Activated naive CD4-positive, alpha-beta T cell treated with Interleukin-2 at 50 U/mL for 16 hours (primary cell): ENCODE measurements at regions not wholly inside any gene's neighbourhood (a gene's known extent, or its start where the extent isn't known, plus 50 kb on each side); places are given as distances from the start of the nearest gene placed in this dataset.

ENCODE experiments used
- DNase-seq: peaks from one replicate; pipeline ENCODE4 v3.0.0-alpha.2; 2020

GRCh38 chr14:58697930-58698642, 60.3 kb downstream of the DACT1 start:
- no peak for DNase-seq

GRCh38 chr14:58699681-58700205, 62.0 kb downstream of the DACT1 start:
- DNase-seq: no peak

- no peak for DNase-seq
Measured at GRCh38 chr14:58701156-58701555, 63.4 kb downstream of the DACT1 start.

DNA sequence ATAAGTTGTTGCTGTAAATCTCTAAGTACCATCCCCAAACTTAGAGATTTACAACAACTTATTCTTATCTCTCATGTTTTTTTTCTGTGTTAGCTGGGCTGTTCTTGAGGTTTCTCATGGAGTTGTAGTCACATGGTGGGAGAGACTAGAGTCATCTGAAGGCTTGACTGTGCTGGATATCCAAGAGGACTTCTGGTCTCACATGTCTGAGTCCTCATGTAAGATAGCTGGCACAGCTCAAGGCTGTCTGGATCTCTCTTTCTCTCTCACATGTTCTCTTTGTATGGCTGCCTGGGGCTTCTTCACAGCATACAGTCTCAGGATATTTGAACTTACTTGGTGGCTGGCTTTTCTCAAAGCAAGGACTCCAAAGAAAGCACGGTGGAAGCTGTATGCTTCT, 63.8 kb downstream of the DACT1 start:
- DNase-seq: no peak

GRCh38 chr14:58702441-58703160, 64.8 kb downstream of the DACT1 start:
- no peak for DNase-seq

DNA sequence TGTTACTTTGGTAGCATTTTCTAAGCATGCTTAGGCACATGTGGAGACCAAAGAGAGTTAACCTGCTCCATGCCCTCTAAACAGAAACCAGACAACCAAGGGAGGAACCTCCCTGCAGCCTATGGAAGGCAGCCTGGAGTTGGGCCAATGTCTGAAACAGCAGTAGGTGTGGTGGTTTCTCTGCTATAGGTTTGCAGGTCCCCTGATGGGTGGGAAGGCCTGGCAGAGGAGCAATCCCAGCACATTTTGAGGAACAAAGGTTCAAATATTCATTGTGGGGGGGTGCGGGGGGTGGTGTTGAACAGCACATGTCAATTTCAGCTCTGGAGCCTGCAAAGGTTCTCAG, 65.4 kb downstream of the DACT1 start:
- DNase-seq: no peak

- DNase-seq: no peak
Measured at GRCh38 chr14:58705066-58705465, 67.3 kb downstream of the DACT1 start.

DNA sequence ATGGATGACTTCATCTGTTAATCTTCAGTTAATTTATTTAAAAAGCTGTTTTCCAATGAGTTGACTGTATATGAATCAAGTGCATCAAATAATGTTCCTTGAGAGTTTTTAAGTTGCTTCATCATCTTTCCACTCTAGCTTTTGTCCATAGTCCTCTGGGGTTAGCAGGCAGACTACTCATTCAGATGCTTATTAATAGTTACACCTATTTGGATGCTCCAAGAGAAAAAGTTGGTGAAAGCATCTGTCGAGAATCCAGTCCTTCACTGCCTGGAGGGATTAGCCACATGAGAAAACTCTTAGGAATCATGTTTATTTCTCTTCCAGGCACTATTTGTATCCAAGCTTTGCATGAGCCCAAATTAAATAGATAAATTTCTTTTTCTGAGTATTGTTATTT, 70.2 kb downstream of the DACT1 start:
- DNase-seq: no peak

DNA sequence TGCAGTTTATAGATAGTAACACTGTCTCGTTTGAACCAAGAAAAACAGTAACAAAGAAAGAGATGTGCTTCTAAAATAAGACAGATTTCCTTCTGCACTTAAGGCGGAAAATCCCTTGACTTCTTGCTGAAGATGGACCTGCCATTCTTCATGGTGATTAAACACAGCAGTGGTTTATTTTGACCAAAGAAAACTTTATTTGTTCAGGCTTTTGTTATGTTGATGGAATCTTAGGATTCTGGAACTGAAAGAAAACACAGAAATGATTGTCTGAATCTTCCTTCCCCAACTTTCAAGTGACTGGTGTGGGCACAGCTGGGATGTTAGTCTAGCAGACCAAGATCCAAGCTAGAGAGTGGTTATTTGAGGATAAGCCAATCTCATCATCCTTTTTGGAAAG, 72.2 kb downstream of the DACT1 start:
- DNase-seq: no peak

GRCh38 chr14:58711382-58711781, 73.6 kb downstream of the DACT1 start:
- DNase-seq: no peak

DNA sequence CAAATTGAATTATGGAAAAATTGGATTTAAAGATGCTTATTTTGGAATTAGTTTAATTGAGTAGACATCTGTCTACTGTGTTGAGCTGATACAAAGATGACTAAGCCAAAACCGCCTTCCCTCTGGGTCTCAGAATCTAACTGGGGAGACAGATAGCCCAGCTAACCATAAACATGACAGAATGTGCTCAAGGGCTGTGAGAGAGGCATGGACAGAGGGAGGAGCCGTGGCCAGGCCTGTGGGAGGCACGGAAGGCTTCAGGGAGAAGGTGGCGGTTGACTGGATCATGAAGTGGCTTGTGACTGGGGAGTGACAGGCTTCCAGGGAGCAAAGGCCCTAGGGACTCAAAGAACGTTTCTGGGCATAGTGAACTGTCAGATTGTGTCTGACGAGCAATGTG, 74.6 kb downstream of the DACT1 start:
- DNase-seq: no peak

- DNase-seq: no peak
Measured at GRCh38 chr14:58713677-58714076, 75.9 kb downstream of the DACT1 start.

GRCh38 chr14:58716706-58717105, 78.9 kb downstream of the DACT1 start:
- no peak for DNase-seq

- DNase-seq: no peak
Measured at GRCh38 chr14:58717211-58717610, 79.4 kb downstream of the DACT1 start.

DNA sequence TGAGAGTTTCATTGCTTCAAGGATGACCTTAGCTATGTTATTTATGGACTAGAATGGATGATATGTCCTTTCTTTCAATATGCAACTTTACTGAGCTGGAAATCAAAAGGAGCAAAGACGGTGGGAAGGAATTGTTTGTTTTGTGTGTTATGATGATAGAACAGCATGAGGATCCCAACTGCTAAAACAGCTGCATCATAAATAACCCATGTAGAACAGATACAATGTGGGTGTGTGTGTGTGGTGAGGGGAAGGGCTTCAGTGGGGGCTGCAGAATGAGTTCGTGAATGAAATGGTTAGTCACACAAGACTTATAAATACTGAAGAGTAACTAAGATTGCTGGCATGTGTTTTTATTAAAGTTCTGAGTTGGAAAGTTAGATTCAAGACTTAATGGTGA, 80.1 kb downstream of the DACT1 start:
- DNase-seq: no peak

DNA sequence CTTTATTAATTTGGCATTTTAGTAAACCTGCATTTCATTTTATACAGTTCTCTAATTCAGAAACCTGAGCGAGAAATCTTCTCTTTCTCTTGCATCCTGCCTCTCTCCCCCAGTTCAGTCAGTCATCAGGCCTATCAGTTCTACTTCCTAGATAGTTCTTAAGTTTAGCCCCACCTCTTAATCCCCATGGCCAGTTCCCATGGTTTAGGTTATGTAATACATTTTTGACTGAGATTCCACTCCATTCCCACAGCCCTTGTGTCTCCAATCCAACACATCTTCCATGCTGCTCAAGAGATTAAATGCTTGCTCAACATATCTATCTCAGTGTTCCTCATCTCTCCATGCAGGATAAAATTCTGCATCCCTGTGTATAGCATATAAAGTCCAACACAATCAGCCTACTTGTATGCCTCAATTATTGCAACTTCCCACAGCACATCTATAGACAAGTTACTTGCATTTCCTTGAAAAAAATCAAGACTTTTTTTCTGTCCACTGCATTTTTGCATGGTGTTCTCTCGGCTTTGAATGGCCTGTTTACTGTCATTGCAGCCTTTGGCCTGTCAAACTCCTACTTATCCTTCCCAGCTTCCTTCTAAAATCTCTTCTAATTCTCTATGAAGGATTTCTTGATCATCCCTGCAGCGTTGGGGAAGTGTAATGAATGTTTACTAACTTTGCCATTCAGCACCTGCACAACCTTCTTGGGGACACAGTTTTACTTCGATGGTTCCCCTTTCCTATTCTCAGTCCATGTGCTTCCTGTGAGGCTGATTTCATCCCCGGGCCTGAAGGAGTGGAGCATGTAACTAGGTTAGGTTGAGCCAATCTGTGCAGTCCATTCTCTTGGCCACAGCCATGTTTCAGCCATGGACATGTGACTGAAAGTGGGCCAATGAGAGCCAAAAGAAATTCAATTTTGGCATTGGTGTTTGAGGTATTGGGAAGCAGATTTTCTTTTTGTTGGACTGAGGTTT, 80.8 kb downstream of the DACT1 start:
- no peak for DNase-seq

DNA sequence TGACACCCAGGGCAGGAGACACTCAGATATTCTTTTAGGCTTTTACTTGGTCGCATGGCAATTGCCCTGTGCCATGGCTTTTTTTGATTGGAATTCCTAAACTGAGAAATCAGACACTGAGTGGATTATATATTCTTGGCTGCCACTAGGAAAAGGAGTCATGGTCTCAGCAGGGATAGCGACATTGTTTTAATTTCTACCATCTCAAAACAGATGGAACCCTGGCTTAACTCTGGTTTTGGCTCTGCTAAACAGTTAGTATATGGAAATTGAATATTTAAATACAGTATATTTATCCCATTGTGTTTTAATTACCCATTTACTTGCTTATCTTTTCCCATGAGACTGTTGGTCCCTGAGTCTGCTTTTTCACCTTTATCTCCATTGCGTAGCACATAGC, 84.0 kb downstream of the DACT1 start:
- no peak for DNase-seq

GRCh38 chr14:58722441-58722840, 84.7 kb downstream of the DACT1 start:
- DNase-seq: no peak

DNA sequence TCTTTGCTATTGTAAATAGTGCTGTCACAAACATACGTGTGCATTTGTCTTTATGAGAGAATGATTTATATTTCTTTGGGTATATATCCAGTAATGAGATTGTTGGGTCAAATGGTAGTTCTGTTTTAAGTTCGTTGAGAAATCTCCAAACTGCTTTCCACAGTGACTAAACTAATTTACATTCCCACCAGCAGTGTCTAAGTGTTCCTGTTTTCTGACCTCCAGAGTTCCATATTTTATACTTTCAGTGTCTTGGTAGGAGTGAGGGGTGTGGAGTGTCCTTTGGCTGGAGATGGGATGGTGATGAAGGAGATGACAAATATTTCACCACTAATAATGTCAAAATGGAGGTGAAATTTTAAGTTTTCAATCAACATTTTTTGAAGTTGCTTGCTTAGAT, 86.4 kb downstream of the DACT1 start:
- DNase-seq: no peak

DNA sequence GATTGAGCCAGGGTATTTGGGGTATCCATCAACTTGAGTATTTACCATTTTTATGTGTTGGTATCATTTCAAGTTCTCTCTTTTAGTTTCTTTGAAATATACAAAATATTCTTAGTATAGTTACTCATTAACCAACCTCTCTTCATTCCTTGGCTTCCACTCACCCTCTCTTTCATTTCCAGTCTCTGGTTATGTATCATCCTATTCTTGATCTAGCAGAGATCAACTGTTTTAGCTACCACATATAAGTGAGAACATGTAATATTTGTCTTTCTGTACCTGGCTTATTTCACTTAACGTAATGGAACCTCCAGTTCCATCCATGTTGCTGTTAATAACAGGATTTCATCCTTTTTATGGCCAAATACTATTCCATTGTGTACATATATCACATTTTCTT, 86.9 kb downstream of the DACT1 start:
- DNase-seq: no peak

DNA sequence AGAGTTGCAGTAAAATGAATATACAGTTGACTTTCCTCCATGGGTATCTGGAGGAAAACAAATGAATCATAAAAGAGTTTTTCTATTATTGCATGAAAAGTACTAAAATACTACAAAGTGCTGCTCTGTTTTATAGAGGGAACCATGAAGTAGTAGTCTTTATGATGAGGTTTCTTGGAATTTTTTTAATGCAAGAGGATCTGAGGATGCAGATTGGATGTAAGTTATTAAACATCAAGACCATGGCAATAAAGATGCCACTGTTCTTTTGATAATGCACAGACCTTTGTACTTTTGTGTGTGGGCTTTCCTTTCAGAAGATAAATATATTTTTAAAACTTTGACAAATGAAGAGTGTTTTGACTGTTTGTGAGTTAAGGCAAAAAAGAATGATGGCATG, 87.5 kb downstream of the DACT1 start:
- DNase-seq: no peak

GRCh38 chr14:58725871-58726270, 88.1 kb downstream of the DACT1 start:
- no peak for DNase-seq

- DNase-seq: no peak
Measured at GRCh38 chr14:58730792-58731464, 93.2 kb downstream of the DACT1 start.
